K562 (cell line): ENCODE measurements at regions not wholly inside any gene's neighbourhood (a gene's known extent, or its start where the extent isn't known, plus 50 kb on each side); places are given as distances from the start of the nearest gene placed in this dataset.

Source experiments
- ATAC-seq: fragments of 200-7000 bp; cut with Tn5 transposase; 3 replicates; pipeline ENCODE4 v1.9.1; 2020; ENCODE audit warnings: moderate library complexity
- BruUV-seq: library from RNA; stranded (reverse); fragments of 400-500 nt; replicated peaks from 2 replicates; lab custom pipeline; 2021; lab: Mats Ljungman, UMichigan
- CTCF ChIA-PET: fragments of 300-600 bp; formaldehyde crosslinking; extraction: SDS; loops from one replicate; lab custom pipeline; 2021; ENCODE audit warnings: low intra/inter-chr PET ratio; lab: Yijun Ruan, JAX
- POLR2A ChIA-PET: fragments of 300-600, 350-650 bp; sonication (Branson Sonifier 250); formaldehyde crosslinking; extraction: SDS; loops from one replicate; lab custom pipeline; 2021; ENCODE audit warnings: antibody characterized with exemption, inconsistent platforms; lab: Yijun Ruan, JAX
- DNase-seq, 4 experiments: peaks; one replicate each; pipeline versions ENCODE4 v3.0.0 to v3.0.0-alpha.2; 2011 to 2018; ENCODE audit warnings: low spot score in 3 of 4, mixed read lengths in 3 of 4; ENCODE audit errors: extremely low read depth in 1 of 4
- FAIRE-seq: peaks from 2 replicates; lab custom pipeline; 2011; peaks lifted over from hg19 to GRCh38; lab: Jason Lieb, UNC
- H2AFZ ChIP-seq: 2 replicates; pipeline ENCODE4 v1.6.0; 2011; ENCODE audit warnings: low read depth, low read length, control low read depth, inconsistent platforms
- H3K27ac ChIP-seq: fragments of 200-600 bp; 3 replicates; pipeline ENCODE4 v1.8.0; 2011; ENCODE audit warnings: low read depth, mild to moderate bottlenecking, control low read depth, inconsistent platforms, low read length, moderate library complexity, mixed read lengths; ENCODE audit errors: extremely low read depth
- H3K27me3 ChIP-seq, 2 experiments: fragments of 300-600 bp in 1 of 2; 2 replicates in 1 of 2; 3 replicates in 1 of 2; pipeline versions ENCODE4 v1.6.0 to v1.8.0; 2011; ENCODE audit warnings: inconsistent platforms in 2 of 2, low read length in 2 of 2, mild to moderate bottlenecking in 1 of 2, mixed read lengths in 1 of 2, moderate library complexity in 1 of 2; ENCODE audit not compliant: control insufficient read depth in 2 of 2, insufficient read depth in 2 of 2
- H3K36me3 ChIP-seq: fragments of 300-600 bp; 3 replicates; pipeline ENCODE4 v1.8.0; 2011; ENCODE audit warnings: mild to moderate bottlenecking, low read length, inconsistent platforms; ENCODE audit not compliant: control insufficient read depth, insufficient read depth
- H3K4me1 ChIP-seq, 2 experiments: fragments of 200-600 bp in 1 of 2; replicated peaks in 1 of 2; 2 replicates in 1 of 2; 3 replicates in 1 of 2; pipeline versions ENCODE4 v1.5.1 to v1.8.0; 2011; ENCODE audit warnings: inconsistent platforms in 2 of 2, low read length in 2 of 2, mild to moderate bottlenecking in 1 of 2, mixed read lengths in 1 of 2, moderate library complexity in 1 of 2; ENCODE audit not compliant: control insufficient read depth in 2 of 2, insufficient read depth in 2 of 2
- H3K4me2 ChIP-seq: 2 replicates; pipeline ENCODE4 v1.6.1; 2011; ENCODE audit warnings: low read length, control low read depth, inconsistent platforms, mixed read lengths; ENCODE audit not compliant: insufficient read depth
- H3K4me3 ChIP-seq: fragments of 200-600 bp; sonication (generic), shearing (Covaris generic); 2 replicates; pipeline ENCODE4 v1.5.1; 2016; ENCODE audit warnings: control low read depth, inconsistent platforms
- H3K79me2 ChIP-seq: fragments of 200-600 bp; 3 replicates; pipeline ENCODE4 v1.8.0; 2011; ENCODE audit warnings: low read length, inconsistent platforms; ENCODE audit not compliant: control insufficient read depth, insufficient read depth
- H3K9ac ChIP-seq, 2 experiments: 2 replicates each; pipeline versions ENCODE4 v1.6.0 to v1.6.1; 2011; ENCODE audit warnings: low read depth in 2 of 2, low read length in 2 of 2, control low read depth in 1 of 2, inconsistent platforms in 1 of 2, mild to moderate bottlenecking in 1 of 2, mixed read lengths in 1 of 2; ENCODE audit not compliant: insufficient read depth in 1 of 2
- H3K9me1 ChIP-seq: one replicate; pipeline ENCODE4 v1.6.0; 2011; ENCODE audit warnings: inconsistent platforms, mild to moderate bottlenecking, low read length, moderate library complexity; ENCODE audit not compliant: control insufficient read depth, insufficient read depth
- H3K9me3 ChIP-seq: replicated peaks from 2 replicates; pipeline ENCODE4 v1.5.1; 2011; ENCODE audit warnings: low read depth, low read length, inconsistent platforms; ENCODE audit not compliant: control insufficient read depth, insufficient read depth
- H4K20me1 ChIP-seq: replicated peaks from 2 replicates; pipeline ENCODE4 v1.6.1; 2011; ENCODE audit warnings: low read length, inconsistent platforms, mixed read lengths; ENCODE audit not compliant: control insufficient read depth, insufficient read depth
- BACH1 ChIP-seq: fragments of 200-800 bp; sonication (Bioruptor generic); IDR thresholded peaks from 2 replicates; pipeline ENCODE4 v1.6.1; 2016; ENCODE audit warnings: missing genetic modification characterization, missing compliant biosample characterization
- ETS1 ChIP-seq: conservative IDR thresholded peaks from 2 replicates; pipeline ENCODE4 v1.6.1; 2011; ENCODE audit warnings: low read depth, mild to moderate bottlenecking, low read length; ENCODE audit not compliant: control insufficient read depth
- GABPB2 ChIP-seq: fragments of 250-450 bp; sonication (Bioruptor Pico); conservative IDR thresholded peaks from 2 replicates; pipeline ENCODE4 v1.5.1; 2021; ENCODE audit warnings: mild to moderate bottlenecking
- KAT2B ChIP-seq: IDR thresholded peaks from one replicate; pipeline ENCODE4 v1.6.1; 2012; ENCODE audit warnings: low read depth, mild to moderate bottlenecking, control low read depth, inconsistent platforms, low read length, moderate library complexity
- KAT7 ChIP-seq: sonication (generic); formaldehyde crosslinking; IDR thresholded peaks from 2 replicates; pipeline ENCODE4 v1.8.0; 2022; ENCODE audit warnings: missing genetic modification reagents, mild to moderate bottlenecking, borderline replicate concordance
- MCM7 ChIP-seq, 2 experiments: fragments of 450-650 bp; IDR thresholded peaks; 2 replicates each; pipeline ENCODE4 v1.6.1; 2016 to 2018
- PYGO2 ChIP-seq: fragments of 450-650 bp; IDR thresholded peaks from 2 replicates; pipeline ENCODE4 v1.6.1; 2016; ENCODE audit warnings: mild to moderate bottlenecking, missing genetic modification characterization, moderate library complexity, missing compliant biosample characterization
- ZFP91 ChIP-seq: sonication (generic); formaldehyde crosslinking; IDR thresholded peaks from 2 replicates; pipeline ENCODE4 v1.8.0; 2022; ENCODE audit warnings: mild to moderate bottlenecking, missing genetic modification reagents
- ZNF518B ChIP-seq: fragments of 250-450 bp; sonication (Bioruptor Pico); IDR thresholded peaks from 2 replicates; pipeline ENCODE4 v1.5.0; 2021; ENCODE audit warnings: mild to moderate bottlenecking, moderate library complexity
- ZNF639 ChIP-seq, 2 experiments: fragments of 200-800 bp in 1 of 2; sonication (Bioruptor generic) in 1 of 2; sonication (generic) in 1 of 2; formaldehyde crosslinking in 1 of 2; IDR thresholded peaks in 1 of 2; conservative IDR thresholded peaks in 1 of 2; 2 replicates each; pipeline versions ENCODE4 v1.5.0 to v1.6.1; 2016 to 2020; ENCODE audit warnings: missing compliant biosample characterization in 1 of 2, missing genetic modification characterization in 1 of 2, missing genetic modification reagents in 1 of 2
- WGBS: fragments of 100-300 bp; shearing (Covaris generic); methylation state at CpG from one replicate; pipeline ENCODE4 v1.1.6; 2016; ENCODE audit warnings: low coverage, mixed read lengths; ENCODE audit not compliant: insufficient coverage; ENCODE audit errors: missing lambda C conversion rate; 5-methylcytosine and 5-hydroxymethylcytosine counted together
- in situ Hi-C: fragments of 300-500 bp; cut with MboI; formaldehyde crosslinking; loops from 4 replicates; pipeline ENCODE4 v1.15.0; 2018; ENCODE audit warnings: inconsistent platforms, mixed read lengths
- intact Hi-C: fragments of 100-400 bp; cut with micrococcal nuclease; formaldehyde crosslinking; loops from 2 replicates; pipeline ENCODE4 v1.14.2; 2022

- Histone ChIP-seq H4K20me1 (no peaks in the 10 kb centered on the region), H3K9me1 (no peaks in the 10 kb centered on the region), H3K9ac (no peak overlapping the region), H2AFZ (no peak overlapping the region), H3K79me2 (no peaks in the 10 kb centered on the region), H3K4me1 (no peaks in the 10 kb centered on the region), H3K4me3 (no peak overlapping the region), H3K4me2 (no peak overlapping the region), H3K27ac (no peak overlapping the region), H3K27me3 (no peaks in the 10 kb centered on the region), H3K36me3 (no peaks in the 10 kb centered on the region), H3K9me3 (no peaks in the 10 kb centered on the region; the same call in 1 of the 2 replicates)
- no peak for ATAC-seq
- no peak for FAIRE-seq
- ChIA-PET POLR2A (interaction anchor here (0.7 kb wide), 1 partner anchor 54 kb away, joined by 3 read pairs; no protein-coding TSS in a partner anchor), CTCF (no interaction called here)
- WGBS, result 0% methylated on average over 5 of the region's 5 CpGs
- BruUV-seq, result no TSS peak
- in situ Hi-C loops, result no loop called here
- DNase-seq, result no peak
- intact Hi-C loops, result no loop called here
- TF ChIP-seq ETS1 (no peak), PYGO2 (tag) (no peak), MCM7 (IDR thresholded peaks at IDR 0.05) (no peak), KAT2B (no peak), GABPB2 (CRISPR knock-in tag) (no peak), BACH1 (tag) (no peak), ZFP91 (CRISPR knock-in tag) (no peak), KAT7 (no peak), ZNF518B (no peak), ZNF639 (CRISPR knock-in tag; conservative IDR thresholded peaks at IDR 0.05 in 1 of 2, IDR thresholded peaks at IDR 0.05 in 1 of 2) (no peak)
These were observed 542.0 kb upstream of the TENM3 start for GRCh38 chr4:181701214-181701613.
